Daoy (cell line): ENCODE measurements at regions not wholly inside any gene's neighbourhood (a gene's known extent, or its start where the extent isn't known, plus 50 kb on each side); places are given as distances from the start of the nearest gene placed in this dataset.
"Not testable (repeated sequence)": the region's sequence is repeated elsewhere in the genome, so short reads cannot be mapped to it uniquely, and the experiment has no call there.

Experiments
- DNase-seq: peaks from one replicate; pipeline ENCODE4 v3.0.0-alpha.2; 2015; ENCODE audit warnings: low read depth

GRCh38 chr7:6990426-6991152 is 164.5 kb upstream of the CCZ1B start:
- DNase-seq = peak; percentile 58

DNA sequence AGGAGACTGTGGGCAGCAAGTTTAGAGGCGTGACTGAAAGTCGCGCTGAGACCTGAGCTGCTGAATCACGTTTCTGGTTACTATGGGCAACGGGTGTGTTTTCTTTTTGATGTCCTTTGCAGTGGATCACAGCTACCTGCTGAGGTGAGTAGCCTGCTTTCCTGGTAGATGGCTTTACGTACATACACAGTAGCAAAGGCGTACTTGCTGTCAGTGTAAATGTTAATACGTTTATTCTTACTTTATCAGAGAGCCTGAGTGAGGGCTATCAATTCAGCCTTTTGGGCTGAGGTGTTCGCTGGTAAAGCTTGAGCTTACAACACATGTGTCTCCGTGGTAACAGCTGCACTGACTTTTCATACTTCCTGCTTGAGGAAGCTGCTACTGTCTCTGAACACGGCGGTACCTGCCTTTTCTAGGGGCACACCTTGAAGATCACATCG is 165.1 kb upstream of the CCZ1B start:
- peak; percentile 65 for DNase-seq

- DNase-seq = not testable (repeated sequence)
These were observed 165.6 kb upstream of the CCZ1B start for GRCh38 chr7:6991686-6992085.

DNA sequence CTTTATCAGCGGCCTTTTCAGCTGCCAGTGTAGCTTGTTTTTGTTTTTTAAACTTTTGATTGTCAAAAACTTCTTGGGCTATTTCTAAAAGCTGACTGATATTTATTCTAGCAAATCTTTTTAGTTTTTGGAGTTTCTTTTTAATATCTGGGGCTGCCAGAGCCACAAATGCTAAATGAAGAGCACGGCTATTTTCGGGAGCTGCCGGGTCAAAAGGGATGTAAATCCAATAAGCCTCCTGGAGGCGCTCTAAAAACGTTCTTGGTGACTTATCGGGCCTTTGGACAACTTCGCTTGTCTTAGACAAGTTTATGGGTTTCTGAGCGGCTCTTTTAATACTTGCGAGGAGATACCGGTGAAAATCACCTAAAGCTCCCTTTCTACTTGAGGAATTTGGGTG is 166.1 kb upstream of the CCZ1B start:
- not testable (repeated sequence) for DNase-seq

- DNase-seq = not testable (repeated sequence)
These were observed 169.0 kb upstream of the CCZ1B start for GRCh38 chr7:6995026-6995425.

GRCh38 chr7:6995493-6996289 is 169.6 kb upstream of the CCZ1B start:
- DNase-seq = not testable (repeated sequence)

GRCh38 chr7:6999067-6999666 is 173.1 kb upstream of the CCZ1B start:
- not testable (repeated sequence) for DNase-seq

DNA sequence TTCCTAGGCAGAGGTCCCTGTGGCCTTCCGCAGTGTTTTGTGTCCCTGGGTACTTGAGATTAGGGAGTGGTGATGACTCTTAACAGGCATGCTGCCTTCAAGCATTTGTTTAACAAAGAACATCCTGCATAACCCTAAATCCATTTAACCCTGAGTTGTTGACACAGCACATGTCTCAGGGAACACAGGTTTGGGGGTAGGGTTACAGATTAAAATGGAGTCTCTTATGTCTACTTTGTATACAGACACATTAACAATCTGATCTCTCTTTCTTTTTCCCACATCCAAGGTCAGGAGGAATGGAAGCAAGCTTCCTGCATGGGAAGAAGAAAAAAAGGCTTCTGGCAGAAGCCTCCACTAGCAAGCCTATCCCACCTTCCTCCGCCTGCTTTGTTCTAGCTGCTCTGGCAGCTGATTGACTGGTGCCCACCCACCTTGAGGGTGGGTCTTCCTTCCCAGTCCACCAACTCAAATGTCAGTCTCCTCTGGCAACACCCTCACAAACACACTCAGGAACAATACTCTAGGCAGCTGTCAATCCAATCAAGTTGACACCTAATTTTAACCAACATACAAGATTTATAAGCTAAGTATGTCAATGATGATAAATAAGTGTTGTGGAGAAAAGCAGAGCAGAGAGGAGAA is 176.5 kb upstream of the CCZ1B start:
- DNase-seq = no peak

- no peak for DNase-seq
These were observed 177.0 kb upstream of the C1GALT1 start for GRCh38 chr7:7005303-7005702.

DNA sequence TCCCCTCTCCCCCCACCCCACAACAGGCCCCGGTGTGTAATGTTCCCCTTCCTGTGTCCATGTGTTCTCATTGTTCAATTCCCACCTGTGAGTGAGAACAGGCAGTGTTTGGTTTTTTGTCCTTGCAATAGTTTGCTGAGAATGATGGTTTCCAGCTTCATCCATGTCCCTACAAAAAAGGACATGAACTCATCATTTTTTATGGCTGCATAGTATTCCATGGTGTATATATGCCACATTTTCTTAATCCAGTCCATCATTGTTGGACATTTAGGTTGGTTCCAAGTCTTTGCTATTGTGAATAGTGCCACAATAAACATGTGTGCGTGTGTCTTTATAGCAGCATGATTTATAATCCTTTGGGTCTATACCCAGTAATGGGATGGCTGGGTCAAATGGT is 176.4 kb upstream of the C1GALT1 start:
- not testable (repeated sequence) for DNase-seq

DNA sequence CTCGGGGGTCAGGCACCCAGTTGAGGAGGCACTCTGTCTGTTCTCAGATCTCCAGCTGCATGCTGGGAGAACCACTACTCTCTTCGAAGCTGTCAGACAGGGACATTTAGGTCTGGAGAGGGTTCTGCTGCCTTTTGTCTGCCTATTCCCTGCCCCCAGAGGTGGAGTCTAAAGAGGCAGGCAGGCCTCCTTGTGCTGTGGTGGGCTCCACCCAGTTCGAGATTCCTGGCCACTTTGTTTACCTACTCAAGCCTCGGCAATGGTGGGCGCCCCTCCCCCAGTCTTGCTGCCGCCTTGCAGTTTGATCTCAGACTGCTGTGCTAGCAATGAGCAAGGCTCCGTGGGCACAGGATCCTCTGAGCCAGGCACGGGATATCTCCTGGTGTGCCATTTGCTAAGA is 171.1 kb upstream of the C1GALT1 start:
- not testable (repeated sequence) for DNase-seq

DNA sequence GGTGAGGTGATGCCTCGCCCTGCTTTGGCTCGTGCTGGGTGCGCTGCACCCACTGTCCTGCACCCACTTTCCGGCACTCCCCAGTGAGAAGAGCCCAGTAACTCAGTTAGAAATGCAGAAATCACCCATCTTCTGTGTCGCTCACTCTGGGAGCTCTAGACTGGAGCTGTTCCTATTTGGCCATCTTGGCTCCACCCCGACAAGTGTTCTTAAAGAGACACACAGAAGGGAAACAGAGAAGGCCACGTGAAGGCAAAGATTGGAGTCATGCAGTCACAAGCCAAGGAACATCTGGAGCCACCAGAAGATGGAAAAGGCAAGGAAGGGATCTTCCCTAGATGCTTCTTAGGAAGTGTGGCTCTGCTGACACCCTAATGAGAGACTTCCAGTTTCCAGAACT is 170.6 kb upstream of the C1GALT1 start:
- not testable (repeated sequence) for DNase-seq

- no peak for DNase-seq
These were observed 167.3 kb upstream of the C1GALT1 start for GRCh38 chr7:7014827-7015595.

DNA sequence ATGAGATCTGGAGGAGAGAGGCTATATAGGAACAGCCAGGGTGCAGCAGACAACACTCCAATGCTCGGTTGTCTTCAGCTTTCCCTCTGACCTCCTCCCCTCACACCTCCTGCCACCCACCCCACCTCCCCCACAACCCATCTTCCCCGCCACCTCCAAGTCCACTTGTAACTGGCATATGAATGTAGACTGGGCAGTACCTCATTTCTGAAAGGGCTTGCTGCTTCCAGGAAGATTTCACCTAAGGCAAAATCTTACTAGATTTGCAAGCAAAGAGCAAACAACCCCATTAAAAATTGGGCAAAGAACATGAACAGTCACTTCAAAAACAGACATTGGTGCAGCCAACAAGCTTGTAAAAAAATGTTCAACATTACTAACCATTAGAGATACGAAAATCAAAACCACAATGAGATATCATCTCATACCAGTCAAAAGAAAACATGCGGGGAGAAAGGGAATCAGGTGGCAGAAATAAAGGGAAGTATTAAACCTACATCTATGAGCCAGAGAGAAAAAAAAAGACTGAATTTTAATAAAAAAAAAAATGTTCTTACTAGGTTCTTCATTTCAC is 164.6 kb upstream of the C1GALT1 start:
- no peak for DNase-seq

DNA sequence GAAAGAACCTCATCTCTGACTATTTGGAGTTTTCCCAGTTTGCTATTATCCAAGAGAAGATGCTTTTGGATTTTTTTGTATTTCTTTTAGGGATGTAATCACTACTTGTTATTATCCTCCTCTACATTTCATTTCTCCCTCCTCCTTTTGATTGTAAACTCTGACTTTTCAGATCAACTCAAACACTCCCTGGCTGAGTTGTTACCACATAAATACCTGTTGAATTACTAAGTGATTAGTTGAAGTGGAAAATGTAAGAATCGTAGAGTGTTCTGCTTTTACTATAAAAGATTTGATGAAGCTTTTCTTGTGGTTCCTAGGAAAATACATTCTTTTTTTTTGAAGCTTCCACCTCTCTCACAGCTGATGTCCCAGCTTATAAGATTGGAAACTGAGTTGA is 164.1 kb upstream of the C1GALT1 start:
- no peak for DNase-seq

GRCh38 chr7:7032221-7032620 is 150.1 kb upstream of the C1GALT1 start:
- DNase-seq = no peak

DNA sequence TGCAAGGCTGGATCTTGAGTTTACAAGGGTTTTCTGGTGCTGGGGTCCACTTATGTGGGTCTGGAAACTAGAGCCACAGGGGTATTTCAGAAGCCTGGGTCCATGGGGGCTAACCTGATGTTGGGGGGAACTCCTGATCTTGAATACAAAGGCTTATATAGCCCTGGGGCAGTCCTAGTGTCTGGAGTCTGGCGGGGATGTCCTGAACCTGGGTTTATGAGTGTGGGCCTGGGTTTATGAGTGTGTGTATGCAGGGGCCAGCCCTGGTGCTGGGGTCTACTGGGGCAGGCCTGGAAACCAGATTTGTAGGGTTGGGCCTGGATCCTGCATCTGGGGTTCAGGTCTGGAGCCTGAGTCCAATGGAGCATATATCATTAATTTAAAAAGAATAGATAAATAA is 146.5 kb upstream of the C1GALT1 start:
- no peak for DNase-seq

DNA sequence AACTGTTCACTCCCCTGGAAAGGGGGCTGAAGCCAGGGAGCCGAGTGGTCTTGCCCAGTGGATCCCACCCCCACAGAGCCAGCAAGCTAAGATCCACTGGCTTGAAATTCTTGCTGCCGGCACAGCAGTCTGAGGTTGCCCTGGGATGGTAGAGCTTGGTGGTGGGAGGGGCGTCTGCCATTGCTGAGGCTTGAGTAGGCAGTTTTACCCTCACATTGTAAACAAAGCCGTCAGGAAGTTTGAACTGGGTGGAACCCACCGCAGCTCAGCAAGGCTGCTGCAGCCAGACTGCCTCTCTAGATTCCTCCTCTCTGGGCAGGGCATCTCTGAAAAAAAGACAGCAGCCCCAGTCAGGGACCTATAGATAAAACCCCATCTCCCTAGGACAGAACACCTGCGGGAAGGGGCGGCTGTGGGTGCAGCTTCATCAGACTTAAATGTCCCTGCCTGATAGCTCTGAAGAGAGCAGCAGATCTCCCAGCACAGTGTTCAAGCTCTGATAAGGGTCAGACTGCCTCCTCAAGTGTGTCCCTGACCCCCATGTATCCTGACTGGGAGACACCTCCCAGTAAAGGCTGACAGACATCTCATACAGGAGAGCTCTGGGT is 140.0 kb upstream of the C1GALT1 start:
- DNase-seq = peak; percentile 35

DNA sequence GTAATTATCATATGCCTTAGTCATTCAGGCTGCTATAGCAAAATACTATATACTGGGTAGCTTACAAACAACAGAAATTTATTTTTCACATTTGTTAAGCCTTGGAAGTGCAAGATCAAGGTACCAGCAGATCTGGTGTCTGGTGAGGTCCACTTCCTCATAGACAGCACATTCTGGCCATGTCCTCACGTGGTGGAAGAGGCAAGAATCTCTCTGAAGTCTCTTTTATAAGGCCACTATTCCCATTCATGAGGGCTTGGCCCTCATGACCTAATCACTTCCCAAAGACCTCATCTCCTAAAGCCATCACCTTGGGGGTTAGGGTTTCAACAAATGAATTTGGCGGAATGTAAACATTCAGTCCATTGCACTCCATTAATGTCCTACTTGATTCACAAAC is 137.5 kb upstream of the C1GALT1 start:
- DNase-seq = no peak

DNA sequence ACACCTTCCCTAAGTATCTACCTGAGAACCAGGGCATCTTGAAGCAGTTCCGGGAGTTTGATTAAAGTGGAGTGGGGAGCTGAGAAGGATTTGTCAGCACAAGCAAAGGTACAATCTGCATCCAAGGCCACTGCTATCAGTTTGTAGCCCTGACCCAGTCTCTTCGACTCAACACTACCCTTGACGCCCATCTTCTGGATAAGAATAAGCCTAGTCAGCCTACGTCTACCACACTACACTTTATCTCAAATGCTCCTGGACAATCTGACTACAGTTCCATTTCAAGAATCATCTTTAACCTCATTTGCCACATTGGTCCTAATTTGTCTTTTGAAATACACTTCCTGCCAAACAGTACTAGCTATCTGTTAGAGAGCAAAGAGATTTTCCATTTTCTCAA is 134.1 kb upstream of the C1GALT1 start:
- DNase-seq = no peak
